Left cardiac atrium (tissue), 4 donors: ENCODE measurements at regions not wholly inside any gene's neighbourhood (a gene's known extent, or its start where the extent isn't known, plus 50 kb on each side); places are given as distances from the start of the nearest gene placed in this dataset.

Source experiments
- ATAC-seq, 2 donors: fragments of 200-7000 bp; cut with Tn5 transposase; one replicate each; pipeline ENCODE4 v1.9.1; 2020; ENCODE audit warnings: mild to moderate bottlenecking in 2 of 2, moderate library complexity in 2 of 2
- DNase-seq: peaks from one replicate; pipeline ENCODE4 v3.0.0-alpha.2; 2020
- intact Hi-C, 2 donors: fragments of 100-400 bp; cut with DNase I; formaldehyde crosslinking; loops; one replicate each; pipeline versions ENCODE4 v1.14.1 to v1.15.1; 2022 to 2023
- donor health status: DM: no; HTN: yes; CAD: no.
- donor health status: DM: no; HTN: yes; CAD: no; lungs with severe emphysema.
- donor health status: DM: yes; HTN: yes; CAD: no.
- donor health status: Dilated cardiomyopathy.

DNA sequence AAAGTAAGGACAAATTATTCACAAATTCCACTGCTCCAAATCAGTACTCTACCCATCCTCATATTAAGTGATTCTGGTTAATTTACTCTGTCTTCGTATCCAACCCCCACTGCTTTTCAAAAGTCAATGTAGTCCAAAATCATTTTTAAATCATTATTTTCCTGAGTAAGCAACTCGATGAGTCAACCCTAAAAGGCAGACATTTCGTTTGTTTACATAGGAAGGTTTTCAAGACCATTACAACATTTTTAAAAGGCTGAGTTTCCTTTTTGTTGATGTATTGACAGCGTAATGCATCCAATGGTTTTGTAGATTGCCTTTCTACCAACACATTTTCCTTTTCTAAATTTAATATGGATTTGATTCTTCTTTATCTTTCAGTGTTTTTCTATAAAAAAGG, 523.0 kb upstream of the ANKRD30A start:
- intact Hi-C loops = no loop called here
- ATAC-seq (peak in 1 of 2 donors; percentile 44), DNase-seq (no peak)

DNA sequence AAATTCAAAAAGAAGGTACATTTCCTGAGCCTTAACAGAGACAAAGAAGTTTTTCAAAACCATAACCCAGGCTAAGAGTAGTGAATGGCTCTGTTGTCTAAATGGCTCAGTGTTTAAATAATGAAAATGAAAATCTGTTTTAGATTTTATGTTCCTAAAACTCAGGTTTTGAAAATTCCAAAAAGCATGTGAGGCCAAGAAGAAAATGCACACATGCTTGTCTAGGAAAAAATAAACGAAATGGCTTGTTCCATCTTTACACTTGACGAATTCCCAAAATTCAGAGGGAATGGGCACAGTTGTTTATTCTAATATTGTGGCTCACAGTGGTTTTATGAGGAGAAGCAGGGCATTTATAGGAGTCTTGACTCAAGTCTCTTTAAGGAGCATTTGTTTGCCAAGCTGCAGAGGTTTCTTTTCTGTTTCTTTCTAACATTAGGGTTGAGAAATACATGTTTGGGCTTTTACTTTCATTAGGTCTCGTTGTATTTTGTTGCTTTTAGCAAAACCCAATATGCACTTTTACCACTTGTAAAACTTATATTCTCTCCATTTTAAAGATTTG, 527.6 kb upstream of the ANKRD30A start:
- DNase-seq = no peak
- no peak for ATAC-seq
- intact Hi-C loops = no loop called here

DNA sequence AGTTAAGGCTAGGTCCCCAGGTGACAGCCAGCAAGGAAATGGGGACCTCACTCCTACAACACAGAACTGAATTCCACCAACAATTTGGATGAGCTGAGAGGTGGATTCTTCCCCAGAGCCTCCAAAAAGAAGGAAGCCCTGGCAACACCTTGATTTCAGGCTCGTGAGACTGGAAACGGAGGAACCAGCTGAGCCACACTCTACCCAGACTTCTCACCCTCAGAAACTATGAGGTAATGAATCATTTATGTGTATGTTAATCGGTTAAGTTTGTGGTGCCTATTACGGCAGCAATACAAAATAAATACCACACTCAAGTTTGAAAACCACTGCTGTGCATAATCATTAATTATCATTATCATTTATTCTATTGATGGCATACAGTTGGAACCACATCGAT, 532.4 kb upstream of the ANKRD30A start:
- no peak for ATAC-seq
- no peak for DNase-seq
- intact Hi-C loops = no loop called here

DNA sequence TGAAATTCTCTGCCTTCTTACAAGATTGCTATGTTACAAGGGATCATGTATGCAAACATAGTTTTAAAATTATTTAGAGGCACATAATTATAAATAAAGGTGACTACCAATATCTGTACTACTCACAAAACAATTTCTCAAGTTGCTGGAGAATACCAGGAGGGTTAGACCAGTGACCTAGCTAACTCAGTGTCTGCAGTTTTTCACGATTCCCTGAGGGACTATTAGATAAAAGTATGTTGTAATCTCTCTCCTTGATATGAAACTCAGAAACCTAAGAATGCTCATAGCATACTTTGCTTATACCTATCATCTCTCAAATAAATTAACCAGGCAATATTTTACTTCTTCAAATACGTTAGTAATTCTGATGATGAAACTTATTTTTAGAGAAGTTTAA, 534.0 kb upstream of the ANKRD30A start:
- intact Hi-C loops = no loop called here
- DNase-seq (no peak), ATAC-seq (no peak)

DNA sequence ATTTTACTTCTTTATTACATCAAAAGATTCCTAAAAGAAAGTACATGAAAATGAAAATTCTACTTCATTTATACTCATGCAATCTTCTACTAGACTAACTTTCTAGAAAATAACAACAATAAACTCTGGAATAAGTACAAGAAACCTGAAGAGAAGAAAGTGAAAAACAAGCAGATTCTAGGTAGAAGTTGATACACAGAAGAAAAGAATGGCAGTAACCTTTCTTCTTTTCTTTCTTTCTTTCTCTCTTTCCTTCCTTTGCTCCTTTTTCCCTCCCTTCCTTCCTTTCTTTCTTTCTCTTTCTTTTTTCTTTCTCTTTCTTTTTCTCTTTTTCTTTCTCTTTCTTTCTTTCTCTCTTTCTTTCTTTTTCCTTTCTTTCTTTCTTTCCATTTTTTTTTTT, 541.7 kb upstream of the ANKRD30A start:
- no peak for ATAC-seq
- DNase-seq = no peak
- intact Hi-C loops = no loop called here

DNA sequence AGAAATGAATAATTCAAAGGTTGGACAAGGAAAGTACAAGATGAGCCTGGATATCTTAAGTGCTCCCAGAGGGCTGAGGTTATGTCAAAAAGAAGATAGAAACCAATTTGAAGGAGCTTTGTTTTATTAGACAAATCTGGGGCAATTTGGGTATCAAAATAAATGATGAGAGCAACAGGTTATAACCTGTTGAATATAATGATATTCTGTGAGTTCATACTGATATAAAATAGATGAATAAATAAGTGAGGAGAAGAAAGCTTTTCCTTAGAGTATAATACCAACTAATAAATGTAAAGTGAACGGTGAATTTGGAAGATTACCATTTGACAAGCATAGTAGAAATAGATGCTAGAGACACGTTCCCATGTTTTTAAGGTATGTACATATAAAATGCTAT, 544.2 kb upstream of the ANKRD30A start:
- ATAC-seq = no peak
- intact Hi-C loops = no loop called here
- DNase-seq = no peak

DNA sequence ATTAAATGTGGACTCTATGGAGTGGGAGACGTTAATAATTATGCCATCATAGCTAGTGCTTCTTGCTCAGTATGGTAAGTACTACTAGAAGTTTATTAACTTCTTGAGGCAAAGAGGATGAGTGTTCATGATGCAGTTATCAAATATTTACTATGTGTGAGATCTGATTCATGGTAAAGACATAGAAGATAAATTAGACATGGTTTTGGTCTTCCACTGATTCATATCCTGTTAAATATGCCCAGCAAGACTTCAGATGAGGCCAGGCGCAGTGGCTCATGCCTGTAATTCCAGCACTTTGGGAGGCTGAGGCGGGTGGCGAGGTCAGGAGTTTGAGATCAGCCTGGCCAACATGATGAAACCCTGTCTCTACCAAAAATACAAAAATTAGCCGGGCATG, 547.1 kb upstream of the ANKRD30A start:
- DNase-seq = no peak
- intact Hi-C loops = no loop called here
- ATAC-seq = no peak

DNA sequence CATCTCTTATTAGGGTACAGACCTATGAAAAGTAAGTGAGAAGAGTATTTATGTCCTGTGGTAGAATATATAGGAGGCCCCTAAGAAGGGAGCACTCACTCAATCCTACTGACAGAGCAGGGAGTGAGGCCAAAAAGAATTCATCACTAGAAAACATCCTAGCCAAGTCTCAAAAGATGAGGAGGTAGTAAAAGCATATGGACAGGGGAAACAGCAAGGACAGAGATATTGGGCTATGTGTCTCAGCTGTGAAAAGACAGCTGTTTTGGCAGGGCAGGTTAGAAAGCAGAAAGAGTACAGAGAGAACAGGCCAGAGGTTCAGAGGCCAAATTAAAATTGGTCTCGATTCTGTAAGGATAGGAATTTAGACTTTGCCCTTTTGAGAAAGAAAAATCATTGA, 548.3 kb upstream of the ANKRD30A start:
- intact Hi-C loops = no loop called here
- DNase-seq = no peak
- no peak for ATAC-seq

DNA sequence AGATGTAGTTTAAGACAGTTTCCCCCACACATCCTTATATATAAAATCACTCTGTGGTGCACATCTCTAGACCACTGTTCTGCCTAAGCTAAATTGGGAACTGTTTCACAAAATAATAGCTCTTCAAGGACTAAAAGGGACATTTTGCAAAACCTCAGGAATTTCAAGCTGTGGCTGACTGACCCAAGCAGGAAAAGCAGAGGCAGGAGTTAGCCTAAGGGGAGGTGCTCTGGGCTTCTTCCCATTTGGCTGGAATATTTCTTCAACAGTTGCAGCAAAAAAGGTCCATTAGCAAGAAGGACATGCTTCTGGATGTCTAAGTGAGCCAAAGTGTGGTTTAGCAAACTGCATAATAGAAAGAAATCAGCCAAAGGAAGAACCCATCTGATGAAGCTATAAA, 551.2 kb upstream of the ANKRD30A start:
- DNase-seq (no peak), ATAC-seq (peak in 1 of 2 donors; percentile 55)
- intact Hi-C loops = no loop called here

DNA sequence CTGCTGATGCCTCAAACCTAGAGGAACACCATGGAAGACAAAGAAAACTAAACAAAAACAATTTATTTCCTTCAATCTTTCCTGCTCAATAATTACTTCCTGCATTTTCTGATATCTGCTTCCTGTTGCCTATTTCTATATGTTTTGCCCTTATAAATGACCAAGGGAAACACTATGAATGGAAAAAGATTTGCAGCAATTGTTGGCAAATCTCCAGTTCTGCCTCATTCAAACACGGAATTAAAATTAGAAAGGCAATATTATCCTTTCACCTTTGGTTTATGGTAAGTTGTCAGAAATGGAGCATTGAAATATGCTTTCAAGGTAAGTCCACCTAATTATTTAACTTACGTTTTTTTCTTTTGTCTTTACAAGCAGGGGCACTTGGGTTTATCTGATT, 552.2 kb upstream of the ANKRD30A start:
- no peak for DNase-seq
- ATAC-seq = no peak
- intact Hi-C loops = no loop called here

DNA sequence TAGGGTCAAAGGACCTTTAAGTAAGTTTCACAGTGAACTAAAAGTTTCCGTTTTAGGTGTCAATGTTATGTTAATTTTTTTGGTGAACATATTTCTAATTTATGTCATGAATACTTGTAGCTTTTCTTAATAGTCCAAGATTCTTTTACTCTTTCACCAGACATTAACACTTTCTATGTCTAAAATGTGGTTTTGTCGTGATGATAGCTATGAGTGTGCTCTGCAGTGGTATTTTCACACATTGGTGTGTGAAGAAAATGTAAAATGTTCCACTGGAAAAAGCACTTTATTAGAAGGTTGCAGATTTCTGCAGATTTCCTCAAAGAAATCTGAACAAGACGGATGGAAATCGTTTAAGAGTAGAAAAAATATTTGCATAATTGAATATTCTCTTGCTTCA, 561.0 kb upstream of the ANKRD30A start:
- ATAC-seq (no peak), DNase-seq (no peak)
- intact Hi-C loops = no loop called here

DNA sequence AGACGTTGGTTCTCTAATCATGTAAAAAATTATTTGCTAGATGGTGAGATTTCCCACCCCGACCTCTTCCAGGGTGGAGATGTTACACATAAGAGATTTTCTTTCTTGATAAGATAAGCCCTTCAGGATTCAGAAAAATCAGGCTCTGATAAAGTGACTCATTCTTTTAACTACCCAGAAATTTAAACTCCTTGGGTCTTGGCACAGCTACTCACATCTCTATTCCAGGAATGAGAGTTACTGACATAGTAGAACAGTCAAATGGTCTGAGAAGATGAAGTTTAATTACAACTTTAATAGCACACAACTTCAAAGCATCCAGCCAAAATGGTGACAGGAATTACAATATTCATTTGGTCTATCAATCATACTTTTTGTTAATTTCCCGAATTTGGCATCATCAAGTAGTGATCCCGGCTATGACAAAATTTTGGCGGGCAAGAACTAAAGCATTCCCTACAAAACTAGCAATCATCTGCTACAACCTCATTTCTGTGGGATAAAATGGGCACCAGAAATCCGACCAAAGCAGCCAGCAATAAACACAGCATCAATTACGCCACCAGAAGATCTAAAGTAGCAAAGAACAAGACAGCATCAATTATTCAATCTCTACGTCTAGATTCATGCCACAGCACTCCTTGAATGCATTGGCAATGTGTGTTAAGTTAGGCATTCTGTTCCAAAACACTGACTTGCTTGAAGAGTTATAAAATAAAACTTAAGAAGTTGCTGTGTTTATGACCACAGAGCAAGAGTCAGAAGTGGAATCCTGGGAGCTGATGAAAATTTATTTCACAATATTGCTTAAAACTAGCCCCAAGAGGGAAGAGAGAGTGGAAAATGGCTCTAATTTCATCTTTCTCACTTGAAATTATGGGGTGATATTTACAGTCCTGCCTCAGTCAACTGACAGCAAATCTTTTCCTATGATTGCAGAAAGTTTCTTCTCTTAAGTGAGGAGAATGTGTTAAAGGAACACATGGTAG, 565.7 kb upstream of the ANKRD30A start:
- ATAC-seq (peak in 1 of 2 donors; percentile 79), DNase-seq (no peak)
- intact Hi-C loops = no loop called here

DNA sequence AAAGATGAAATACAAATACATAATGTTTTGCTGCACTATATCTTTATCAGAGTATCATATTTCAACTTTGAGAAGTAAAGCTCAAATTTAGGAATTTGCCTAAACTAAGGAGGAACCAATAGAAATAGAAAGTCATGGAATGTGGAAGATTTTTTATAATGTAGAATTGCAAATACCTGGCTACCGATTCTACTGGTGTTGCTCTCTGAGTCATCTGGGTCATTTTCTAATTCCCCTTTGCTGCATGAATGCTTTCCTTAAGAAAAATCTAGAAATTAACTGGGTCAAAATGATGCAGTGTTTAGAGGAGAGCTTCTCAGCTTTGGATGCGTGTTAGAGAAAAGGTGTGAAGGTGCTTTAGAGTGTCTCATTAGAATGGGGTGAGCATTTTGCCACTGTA, 568.9 kb upstream of the ANKRD30A start:
- DNase-seq (no peak), ATAC-seq (no peak)
- intact Hi-C loops = no loop called here

DNA sequence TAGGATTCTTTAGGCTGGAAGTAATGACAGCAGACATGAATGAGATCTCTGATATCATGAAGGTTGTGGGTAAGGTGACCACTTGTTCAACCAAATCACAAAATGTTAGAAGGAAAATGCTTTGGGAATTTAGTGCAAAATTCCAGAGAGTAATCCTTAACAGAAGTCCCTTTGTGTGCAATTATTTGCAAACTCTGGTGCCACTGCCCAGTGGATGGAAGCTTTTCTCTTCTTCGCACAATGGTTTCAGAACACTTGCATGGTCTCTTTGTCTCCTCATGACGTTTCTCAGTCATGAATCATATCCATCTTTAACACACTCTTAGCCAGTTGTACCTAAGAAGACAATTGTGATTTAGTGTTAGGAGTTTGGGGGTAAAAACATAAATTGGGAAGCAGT, 570.4 kb upstream of the ANKRD30A start:
- intact Hi-C loops = no loop called here
- ATAC-seq (no peak), DNase-seq (no peak)

DNA sequence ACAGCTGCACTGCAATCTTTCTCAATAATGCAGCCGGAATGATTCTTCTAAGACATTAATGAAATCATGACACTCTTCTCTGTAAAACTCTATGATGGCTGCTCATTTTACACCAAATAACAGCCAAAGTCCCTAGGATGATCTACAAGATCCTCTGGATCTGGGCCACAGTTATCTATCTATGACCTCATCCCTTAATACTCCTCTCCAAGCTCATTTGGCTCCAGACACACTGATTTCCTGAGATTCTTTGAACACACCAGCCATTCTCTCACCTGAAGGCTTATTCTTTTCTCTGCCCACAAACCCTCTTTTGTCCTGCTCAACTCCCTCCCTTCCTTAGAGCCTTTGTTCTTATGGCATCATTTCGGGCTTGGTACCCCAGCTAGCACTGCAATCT, 577.4 kb upstream of the ANKRD30A start:
- no peak for DNase-seq
- no peak for ATAC-seq
- intact Hi-C loops = no loop called here

DNA sequence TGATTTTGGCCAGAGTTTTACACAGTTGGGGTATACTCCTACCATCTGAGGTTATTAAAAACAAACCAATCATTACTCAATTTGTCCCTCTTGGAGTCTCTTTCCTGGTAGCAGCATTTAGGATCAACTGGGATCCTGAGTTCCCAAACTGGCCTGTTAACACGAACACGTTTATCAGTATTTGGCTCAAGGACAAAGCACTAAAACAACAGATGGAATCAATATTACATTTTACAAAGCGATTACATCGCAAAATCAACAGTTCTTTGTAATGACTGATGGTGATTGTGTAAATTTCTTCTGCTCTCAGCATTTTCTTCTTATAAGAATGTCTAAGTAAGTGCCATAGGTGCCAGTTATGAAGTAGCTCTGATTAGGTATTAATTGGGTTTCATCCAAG, 582.9 kb upstream of the ANKRD30A start:
- intact Hi-C loops = no loop called here
- ATAC-seq = no peak

DNA sequence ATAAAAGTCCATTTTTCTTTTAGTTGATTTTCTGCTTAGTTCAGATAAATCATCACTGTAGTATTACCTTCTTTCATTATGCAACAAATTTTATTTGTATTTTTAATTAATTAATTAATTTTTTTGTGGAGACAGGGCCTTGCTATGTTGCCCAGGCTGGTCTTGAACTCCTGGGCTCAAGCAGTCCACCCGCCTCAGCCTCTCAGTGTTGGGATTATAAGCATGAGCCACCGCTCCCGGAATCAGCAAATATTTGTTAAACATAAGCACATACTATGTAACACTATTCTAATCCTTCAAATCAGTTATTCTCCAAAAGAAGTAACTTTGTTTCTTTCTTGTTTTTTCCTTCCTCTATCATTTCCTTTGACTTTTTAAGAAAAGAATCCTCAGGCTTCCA, 584.8 kb upstream of the ANKRD30A start:
- ATAC-seq = no peak
- intact Hi-C loops = no loop called here

More for the DNA sequence above, 582.9 kb upstream of the ANKRD30A start:
- no peak for DNase-seq

DNA sequence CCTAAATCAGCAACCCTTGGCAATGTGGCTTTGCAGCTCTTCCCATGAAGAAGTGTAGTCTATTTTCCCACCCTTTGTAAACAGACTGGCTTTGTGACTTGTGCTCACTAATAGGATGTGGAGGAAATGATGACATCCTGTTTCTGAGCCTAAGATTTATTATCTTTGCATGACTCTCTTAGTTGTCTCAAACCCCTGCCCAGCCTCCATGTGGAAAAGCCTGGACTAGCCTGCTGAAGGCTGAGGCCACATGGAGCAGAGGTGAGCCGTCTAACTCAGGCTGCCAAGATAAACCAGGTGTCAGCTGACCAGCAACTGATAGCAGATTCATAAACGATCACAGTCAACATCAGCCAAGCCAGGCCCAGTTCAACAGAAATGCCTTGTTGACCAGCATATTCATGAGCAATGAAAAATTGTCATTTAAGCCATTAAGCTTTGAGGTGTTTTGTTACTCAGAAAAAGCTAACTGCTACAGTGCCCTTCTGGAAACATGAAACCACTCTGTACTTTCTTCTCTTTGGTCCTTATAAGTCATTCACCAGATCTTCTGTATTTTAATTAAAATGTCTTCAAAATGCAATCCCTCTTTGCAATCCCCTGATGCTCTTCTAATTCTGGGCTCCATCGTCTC, 586.3 kb upstream of the ANKRD30A start:
- DNase-seq (peak; percentile 34), ATAC-seq (peak in 1 of 2 donors; percentile 60)
- intact Hi-C loops = no loop called here

More for the DNA sequence above, 584.8 kb upstream of the ANKRD30A start:
- DNase-seq = no peak

DNA sequence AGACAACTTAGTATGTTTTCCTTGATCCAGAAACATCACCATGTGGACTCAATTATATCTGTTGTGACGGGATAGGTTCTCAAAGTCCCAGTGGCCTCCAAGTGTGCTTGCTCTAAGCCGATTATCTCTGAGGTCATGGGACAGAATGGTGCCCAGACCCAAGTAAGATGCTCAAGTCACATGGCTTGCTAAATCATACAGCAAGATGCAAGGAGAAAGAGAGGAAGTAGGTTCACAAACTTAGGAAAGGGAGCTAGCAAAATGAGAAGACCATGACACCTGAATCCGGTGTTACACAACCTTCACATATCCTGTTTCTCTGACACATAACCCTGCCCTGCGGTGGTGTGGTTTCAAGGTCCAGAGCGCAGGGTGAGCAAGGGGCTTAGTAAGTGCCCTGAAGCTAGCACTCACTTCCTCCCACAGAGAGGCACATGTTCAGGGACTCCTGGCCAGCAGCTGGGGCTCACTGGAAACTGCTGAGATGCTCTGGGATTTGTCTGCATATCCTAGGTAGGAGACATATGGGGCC, 590.9 kb upstream of the ANKRD30A start:
- no peak for DNase-seq
- intact Hi-C loops = no loop called here
- no peak for ATAC-seq

DNA sequence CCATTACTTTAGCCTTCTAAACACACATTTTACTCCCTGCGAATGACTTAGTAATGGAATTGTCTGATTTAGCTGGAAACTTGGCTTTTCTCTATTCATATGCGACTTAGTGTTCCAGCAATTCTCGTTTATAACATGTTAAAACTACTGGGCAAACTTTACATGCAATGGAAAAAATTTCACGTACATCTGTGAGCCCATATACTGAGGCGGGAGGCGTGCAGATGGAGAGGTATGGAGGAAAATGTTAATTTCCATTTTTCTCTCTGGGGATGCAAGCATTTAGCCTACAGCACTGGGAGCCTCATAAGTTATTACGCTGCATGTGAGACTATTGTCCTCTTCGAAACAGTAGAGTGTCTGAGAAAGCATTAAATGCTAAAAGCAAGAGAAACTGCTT, 591.5 kb upstream of the ANKRD30A start:
- ATAC-seq (no peak), DNase-seq (no peak)
- intact Hi-C loops = no loop called here
